Inflammatory macrophage treated with lipopolysaccharide for 4 hours (primary cell): ENCODE measurements at regions not wholly inside any gene's neighbourhood (a gene's known extent, or its start where the extent isn't known, plus 50 kb on each side); places are given as distances from the start of the nearest gene placed in this dataset.
"Not testable (repeated sequence)": the region's sequence is repeated elsewhere in the genome, so short reads cannot be mapped to it uniquely, and the experiment has no call there.

ENCODE experiments used
- DNase-seq: peaks from one replicate; pipeline ENCODE4 v3.0.0-alpha.2; 2020

- DNase-seq: no peak
Observed at GRCh38 chr1:222060210-222060916, 318.5 kb upstream of the DUSP10 start.

- no peak for DNase-seq
Observed at GRCh38 chr1:222058249-222058648, 316.4 kb upstream of the DUSP10 start.

GRCh38 chr1:222057162-222057561 lies 315.3 kb upstream of the DUSP10 start:
- peak; percentile 10 for DNase-seq

GRCh38 chr1:222054416-222054815 lies 312.5 kb upstream of the DUSP10 start:
- DNase-seq: no peak

GRCh38 chr1:222053790-222054294 lies 312.0 kb upstream of the DUSP10 start:
- DNase-seq: peak; percentile 10

- DNase-seq: not testable (repeated sequence)
Observed at GRCh38 chr1:222051311-222051710, 309.4 kb upstream of the DUSP10 start.

- DNase-seq: not testable (repeated sequence)
Observed at GRCh38 chr1:222049661-222050060, 307.8 kb upstream of the DUSP10 start.

GRCh38 chr1:222049176-222049575 lies 307.3 kb upstream of the DUSP10 start:
- no peak for DNase-seq

- DNase-seq: peak; percentile 18
Observed at GRCh38 chr1:222048094-222048595, 306.3 kb upstream of the DUSP10 start.

- no peak for DNase-seq
Observed at GRCh38 chr1:222047366-222047765, 305.5 kb upstream of the DUSP10 start.

- DNase-seq: no peak
Observed at GRCh38 chr1:222046684-222047263, 304.9 kb upstream of the DUSP10 start.

- no peak for DNase-seq
Observed at GRCh38 chr1:222045786-222046185, 303.9 kb upstream of the DUSP10 start.

GRCh38 chr1:222045236-222045635 lies 303.3 kb upstream of the DUSP10 start:
- no peak for DNase-seq

GRCh38 chr1:222043444-222044292 lies 301.8 kb upstream of the DUSP10 start:
- DNase-seq: no peak

- no peak for DNase-seq
Observed at GRCh38 chr1:222042120-222042519, 300.2 kb upstream of the DUSP10 start.

- no peak for DNase-seq
Observed at GRCh38 chr1:222040955-222041354, 299.1 kb upstream of the DUSP10 start.

- no peak for DNase-seq
Observed at GRCh38 chr1:222040121-222040805, 298.4 kb upstream of the DUSP10 start.

- no peak for DNase-seq
Observed at GRCh38 chr1:222038971-222039370, 297.1 kb upstream of the DUSP10 start.

GRCh38 chr1:222037720-222038119 lies 295.8 kb upstream of the DUSP10 start:
- DNase-seq: no peak

- DNase-seq: no peak
Observed at GRCh38 chr1:222034790-222035189, 292.9 kb upstream of the DUSP10 start.

GRCh38 chr1:222033450-222033849 lies 291.6 kb upstream of the DUSP10 start:
- DNase-seq: no peak

GRCh38 chr1:222031318-222031717 lies 289.4 kb upstream of the DUSP10 start:
- no peak for DNase-seq

GRCh38 chr1:222028676-222029075 lies 286.8 kb upstream of the DUSP10 start:
- no peak for DNase-seq
